NT2/D1 (cell line): ENCODE measurements at regions not wholly inside any gene's neighbourhood (a gene's known extent, or its start where the extent isn't known, plus 50 kb on each side); places are given as distances from the start of the nearest gene placed in this dataset.

Experiments used
- SUZ12 ChIP-seq: IDR thresholded peaks from 2 replicates; pipeline ENCODE4 v1.6.1; 2011; ENCODE audit not compliant: insufficient read length, insufficient read depth; ENCODE audit errors: extremely low read depth
- YY1 ChIP-seq: IDR thresholded peaks from 2 replicates; pipeline ENCODE4 v1.6.1; 2011; ENCODE audit not compliant: insufficient read length, insufficient read depth
- ZNF274 ChIP-seq: IDR thresholded peaks from 2 replicates; pipeline ENCODE4 v1.6.1; 2011; ENCODE audit warnings: mild to moderate bottlenecking, low read depth, low read length

GRCh38 chr19:16013851-16014840 is 62.1 kb upstream of the TPM4 start:
- TF ChIP-seq ZNF274 (no peak), YY1 (no peak), SUZ12 (no peak)
